HG03095 (cell line): ENCODE measurements at regions not wholly inside any gene's neighbourhood (a gene's known extent, or its start where the extent isn't known, plus 50 kb on each side); places are given as distances from the start of the nearest gene placed in this dataset.

ENCODE experiments used
- ATAC-seq: cut with Tn5 transposase; IDR thresholded peaks from one replicate; pipeline ENCODE4 v1.9.1; 2021; ENCODE audit warnings: moderate library complexity; ENCODE audit not compliant: unreplicated experiment

DNA sequence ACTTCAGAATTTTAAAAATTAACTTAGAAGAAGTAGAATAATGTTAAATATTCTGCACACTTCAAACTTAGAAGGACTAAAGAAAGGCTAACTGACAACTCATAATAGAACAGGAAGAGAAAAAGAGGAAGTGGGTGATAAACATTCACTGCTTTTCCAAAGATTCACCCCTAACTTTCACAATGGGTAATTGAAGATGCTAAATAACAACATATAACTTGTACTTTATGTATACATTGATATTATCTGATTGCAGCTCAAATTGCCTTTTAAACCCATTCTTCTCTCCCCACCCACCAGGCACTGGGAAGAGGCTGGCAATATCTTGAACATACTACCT lies 376.6 kb downstream of the EFNA5 start:
- ATAC-seq, result peak; percentile 61

GRCh38 chr5:107293541-107294210 lies 377.1 kb downstream of the EFNA5 start:
- ATAC-seq, result peak; percentile 1

- no peak for ATAC-seq
Observed at GRCh38 chr5:107291866-107292265, 378.9 kb downstream of the EFNA5 start.

DNA sequence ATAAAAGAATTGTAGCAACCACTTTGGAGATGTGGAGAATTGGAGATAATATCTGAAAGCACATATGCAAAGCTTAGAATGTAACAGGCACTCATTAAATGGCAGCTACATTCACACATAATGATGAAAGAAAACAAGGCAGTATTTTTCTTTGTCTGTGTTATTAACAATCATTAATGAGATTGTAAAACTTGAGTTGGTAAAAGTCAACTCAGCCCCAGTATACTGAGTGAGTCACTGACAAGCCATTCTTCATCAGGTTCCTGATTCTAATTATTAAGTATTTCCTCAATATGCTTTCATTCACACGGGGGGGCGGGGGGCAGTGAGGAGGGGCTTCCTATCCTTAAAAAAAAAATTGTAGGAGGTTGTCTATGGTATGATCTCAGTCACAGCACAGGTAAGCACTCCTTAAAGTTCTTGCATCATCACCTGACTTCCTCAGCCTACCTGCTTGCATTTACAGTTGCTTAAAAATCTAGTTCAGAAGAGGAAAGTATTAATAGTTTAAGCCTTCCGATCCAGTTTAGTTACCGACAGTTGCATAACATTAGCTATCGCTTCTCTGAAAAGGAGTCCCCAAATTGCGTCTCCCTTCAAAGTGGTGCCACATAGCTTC lies 379.8 kb downstream of the EFNA5 start:
- ATAC-seq, result no peak

- peak; percentile 89 for ATAC-seq
Observed at GRCh38 chr5:107289030-107289714, 381.6 kb downstream of the EFNA5 start.

DNA sequence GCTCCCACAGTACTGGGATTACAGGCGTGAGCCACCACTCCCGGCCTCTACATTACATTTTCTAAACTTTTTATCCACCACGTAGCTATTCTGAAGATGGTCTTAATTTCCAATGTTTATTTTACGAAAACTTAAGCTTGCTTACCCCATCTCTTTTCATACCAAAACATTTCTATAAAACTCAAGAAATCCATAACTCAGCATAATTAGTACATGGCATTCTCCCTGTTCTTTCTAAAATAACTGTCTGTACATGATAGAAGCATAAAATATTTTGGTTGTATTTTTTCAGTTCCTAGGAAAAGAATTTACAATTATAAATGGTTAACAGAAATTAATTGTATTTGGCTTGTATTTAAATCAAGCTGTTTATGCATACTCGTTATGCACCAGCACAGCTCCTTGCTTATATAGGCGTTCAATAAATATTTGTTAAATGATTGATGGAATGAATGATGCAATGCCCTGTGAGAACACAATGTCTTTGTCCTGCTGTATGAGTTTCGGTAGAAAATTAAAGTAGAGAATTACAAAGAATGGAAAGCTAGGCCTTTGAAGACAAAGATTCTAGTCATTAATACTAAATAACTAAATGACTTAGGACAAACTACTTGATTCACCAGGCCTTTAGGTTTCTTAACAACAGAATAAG lies 384.2 kb downstream of the EFNA5 start:
- ATAC-seq, result no peak

GRCh38 chr5:107285772-107286171 lies 385.0 kb downstream of the EFNA5 start:
- no peak for ATAC-seq

- ATAC-seq, result no peak
Observed at GRCh38 chr5:107284822-107285525, 385.8 kb downstream of the EFNA5 start.

DNA sequence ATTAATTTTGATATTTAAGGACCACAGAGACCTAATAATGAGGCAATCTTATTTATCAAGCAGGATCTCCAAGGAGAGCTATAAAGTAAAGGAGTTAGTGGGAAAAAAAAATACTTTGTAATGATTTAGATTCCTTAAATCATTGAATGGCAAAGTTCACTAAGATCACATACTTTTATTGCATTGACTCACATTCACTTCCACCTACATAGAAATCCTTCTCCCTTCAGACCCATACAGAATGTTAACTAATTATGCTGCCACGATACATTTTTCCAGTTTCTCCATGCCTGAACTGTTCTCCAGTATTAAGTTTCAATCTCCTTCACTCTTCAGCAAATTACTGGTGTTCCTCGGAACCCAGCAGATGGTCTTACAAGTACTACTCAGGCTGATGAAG lies 388.7 kb downstream of the EFNA5 start:
- ATAC-seq, result no peak

DNA sequence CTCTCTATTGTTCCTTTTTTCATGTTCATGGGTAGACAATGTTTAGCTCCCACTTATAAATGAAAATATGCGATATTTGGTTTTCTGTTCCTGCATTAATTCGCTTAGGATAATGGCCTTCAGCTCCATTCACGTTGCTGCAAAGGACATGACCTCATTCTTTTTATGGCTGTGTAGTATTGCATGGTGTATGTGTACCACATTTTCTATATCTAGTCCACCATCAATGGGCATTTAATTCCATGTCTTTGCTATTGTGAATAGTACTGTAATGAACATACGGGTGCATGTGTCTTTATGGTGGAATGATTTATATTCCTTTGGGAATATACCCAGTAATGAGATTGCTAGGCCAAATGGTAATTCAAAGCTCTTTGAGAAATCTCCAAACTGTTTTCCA lies 392.0 kb downstream of the EFNA5 start:
- no peak for ATAC-seq

DNA sequence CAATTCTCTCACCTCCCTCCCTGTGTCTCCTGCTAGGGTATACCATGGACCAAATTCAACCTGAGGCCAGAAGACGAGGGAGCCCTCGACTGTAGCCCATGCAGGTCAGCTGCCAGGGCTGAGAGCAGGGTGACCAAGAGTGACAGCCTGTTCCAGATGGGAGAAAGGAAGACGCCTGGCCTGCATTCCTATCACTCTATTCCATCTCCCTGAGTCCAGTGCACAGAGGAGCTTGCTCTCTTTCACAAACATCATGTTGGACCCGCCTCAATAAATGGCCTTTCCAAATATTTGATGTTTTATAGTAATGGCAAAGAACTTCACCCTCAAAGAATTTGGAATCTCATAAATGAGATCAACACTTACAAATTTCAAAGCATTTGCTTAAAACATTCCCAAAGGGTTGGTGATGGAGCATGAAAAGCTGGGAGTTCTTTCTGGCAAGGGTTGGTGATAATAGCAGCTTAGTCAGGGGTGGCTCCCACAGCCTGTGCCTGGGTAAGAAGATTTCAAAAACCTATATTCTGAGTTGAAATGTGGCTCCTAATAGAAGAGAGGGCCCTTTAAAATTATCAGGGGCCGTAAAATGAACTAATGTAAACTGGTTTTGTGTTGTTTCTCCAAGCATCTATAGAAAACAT lies 393.1 kb downstream of the EFNA5 start:
- ATAC-seq, result no peak

- ATAC-seq, result no peak
Observed at GRCh38 chr5:107275333-107275732, 395.4 kb downstream of the EFNA5 start.

DNA sequence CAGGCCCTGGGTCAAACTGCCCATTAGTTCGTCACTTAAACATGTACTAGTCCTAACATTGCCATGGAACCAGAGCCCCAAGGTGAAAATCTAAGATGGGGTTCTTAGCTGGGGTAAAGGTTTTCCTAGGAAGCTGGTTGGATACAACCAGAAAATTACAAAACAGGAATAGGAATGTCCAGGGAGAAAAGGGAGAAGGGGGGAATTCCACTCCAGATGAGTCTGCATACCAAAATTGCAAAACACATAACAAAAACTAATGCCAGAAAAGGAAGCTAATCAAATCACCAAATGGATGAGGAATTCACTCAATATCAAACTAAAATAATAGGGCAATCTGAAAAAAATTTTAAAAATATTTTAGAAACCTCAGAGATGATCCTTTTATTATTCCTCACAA lies 396.2 kb downstream of the EFNA5 start:
- ATAC-seq, result no peak

GRCh38 chr5:107272954-107273353 lies 397.8 kb downstream of the EFNA5 start:
- no peak for ATAC-seq

DNA sequence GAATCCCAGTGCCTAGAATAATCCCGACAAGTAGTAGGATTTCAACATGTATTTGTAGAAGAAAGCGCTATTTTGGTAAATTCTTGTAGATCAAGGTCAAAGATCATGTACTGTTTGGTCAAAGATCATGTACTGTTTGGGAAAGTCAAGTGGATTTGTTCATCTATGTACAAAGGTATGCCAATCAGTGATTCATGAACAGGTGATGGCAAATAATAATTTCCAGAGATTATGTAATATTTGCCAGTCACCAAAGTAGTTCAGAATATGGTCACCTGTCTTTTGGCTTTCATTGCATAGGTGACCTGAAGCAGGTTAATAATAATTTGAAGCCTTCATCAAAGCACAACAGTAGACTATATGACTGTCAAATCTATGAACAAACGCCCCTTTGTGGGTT lies 398.2 kb downstream of the EFNA5 start:
- ATAC-seq, result no peak

DNA sequence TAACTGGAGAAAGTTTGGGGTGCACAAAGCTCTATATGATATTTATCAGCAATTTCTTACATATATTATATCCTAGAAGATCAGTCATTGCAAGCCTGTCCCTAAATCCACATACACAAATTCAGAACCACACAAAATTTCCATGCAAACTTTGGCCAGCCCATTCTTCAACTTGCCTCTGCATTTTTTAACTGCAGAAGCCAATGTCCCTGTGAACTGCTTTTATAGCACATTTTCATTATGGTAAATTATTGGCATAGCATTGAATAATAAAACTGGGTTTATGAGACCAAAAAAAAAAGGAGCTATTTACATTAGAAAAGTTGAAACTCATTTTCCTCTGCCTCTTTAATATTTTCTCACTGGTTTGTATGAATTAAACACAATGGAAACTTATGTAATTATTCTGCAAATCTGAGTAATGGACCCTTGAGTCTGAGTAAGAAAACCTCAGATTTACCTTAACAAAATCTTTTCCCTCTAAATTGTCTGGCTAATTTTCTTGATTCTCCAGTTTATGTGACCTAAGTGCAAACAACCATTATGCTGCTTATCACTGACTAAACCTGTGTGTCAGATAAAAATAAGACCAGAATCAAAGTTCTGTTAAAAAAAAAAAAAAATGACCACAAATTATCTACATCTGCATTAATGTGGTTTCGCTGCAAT lies 398.9 kb downstream of the EFNA5 start:
- ATAC-seq, result no peak

DNA sequence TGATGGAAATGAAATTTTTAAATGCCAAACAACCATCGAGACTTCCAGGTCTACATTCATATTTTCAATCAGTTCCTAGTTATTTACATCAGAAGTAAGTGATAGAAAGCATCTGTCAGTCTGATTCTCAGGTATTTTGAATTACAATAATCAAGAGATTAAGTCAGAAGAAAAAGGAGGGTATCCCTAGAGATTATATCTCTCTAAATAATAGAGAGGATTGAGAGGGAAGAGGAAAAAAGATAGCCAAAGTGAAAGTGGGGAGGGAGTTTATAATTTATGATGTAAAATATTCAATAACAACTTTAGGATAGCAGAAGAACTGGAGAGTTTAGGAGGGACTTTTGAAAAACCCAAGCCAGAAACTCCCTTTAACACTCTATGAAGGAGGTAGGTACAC lies 400.2 kb downstream of the EFNA5 start:
- ATAC-seq, result no peak

DNA sequence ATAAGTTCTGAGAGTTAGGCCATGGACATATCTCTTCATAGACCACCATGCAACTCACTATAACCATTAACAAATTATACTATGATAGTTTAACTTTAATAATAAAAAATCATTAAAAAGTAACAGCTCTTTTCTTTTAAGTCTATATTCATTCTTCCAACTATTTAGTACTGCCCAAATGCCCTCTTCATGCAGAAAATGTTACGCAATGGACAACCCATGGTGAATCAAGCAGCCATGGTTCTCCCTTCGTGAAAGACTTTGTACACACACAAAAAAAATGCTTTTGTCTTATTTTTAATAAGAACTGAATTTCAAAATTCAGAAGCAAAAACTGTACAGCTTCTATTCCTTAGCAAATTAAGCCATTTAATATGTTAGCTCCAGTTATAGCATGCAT lies 401.1 kb downstream of the EFNA5 start:
- no peak for ATAC-seq

DNA sequence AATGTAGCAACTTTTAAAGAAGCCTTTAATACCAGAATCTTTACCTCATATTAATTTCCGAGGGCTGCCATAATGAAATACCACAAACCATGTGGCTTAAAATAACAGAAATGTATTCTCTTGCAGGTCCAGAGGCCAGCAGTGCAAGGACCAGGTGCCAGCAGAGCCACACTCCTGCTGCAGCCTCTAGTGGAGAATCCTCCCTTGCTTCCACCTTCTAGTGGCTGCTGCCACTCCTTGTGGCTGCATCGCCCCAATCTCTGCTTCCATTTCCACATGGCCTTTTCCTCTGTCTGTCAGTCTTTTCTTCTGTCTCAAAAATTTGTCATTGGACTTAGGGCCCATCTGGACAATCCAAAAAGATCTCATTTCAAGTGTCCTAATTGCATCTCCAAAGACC lies 401.5 kb downstream of the EFNA5 start:
- ATAC-seq, result no peak

DNA sequence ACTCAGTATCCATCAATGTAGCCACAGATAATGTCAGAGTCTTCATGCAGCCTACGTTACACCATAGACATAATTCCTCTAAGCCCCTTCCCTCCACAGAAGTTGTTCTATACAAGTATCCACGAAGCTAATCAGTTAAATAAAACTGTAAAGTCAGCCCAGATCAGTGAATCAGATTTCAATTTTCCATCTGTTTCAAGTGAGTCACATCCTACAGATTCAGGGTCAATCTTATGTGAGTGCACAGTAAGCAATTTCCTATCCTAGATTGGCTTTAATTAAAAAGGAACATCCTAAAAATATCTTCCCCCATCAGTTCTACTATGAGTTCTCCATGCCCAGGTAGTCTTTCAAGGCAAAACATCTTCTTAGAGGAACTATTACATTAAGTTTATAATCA lies 402.5 kb downstream of the EFNA5 start:
- ATAC-seq, result no peak
